GM12878 (cell line): ENCODE measurements at regions not wholly inside any gene's neighbourhood (a gene's known extent, or its start where the extent isn't known, plus 50 kb on each side); places are given as distances from the start of the nearest gene placed in this dataset.

Experiments used
- ATAC-seq: fragments of 200-7000 bp; cut with Tn5 transposase; 3 replicates; pipeline ENCODE4 v1.9.1; 2020; ENCODE audit warnings: mild to moderate bottlenecking, moderate library complexity
- BruUV-seq: library from RNA; stranded (reverse); fragments of 400-500 nt; replicated peaks from 2 replicates; lab custom pipeline; 2021; lab: Mats Ljungman, UMichigan
- CTCF ChIA-PET: fragments of 300-600 bp; sonication (Branson Sonifier 250); formaldehyde crosslinking; extraction: SDS; loops from one replicate; lab custom pipeline; 2021; ENCODE audit warnings: inconsistent platforms; lab: Yijun Ruan, JAX
- POLR2A ChIA-PET: fragments of 350-600 bp; formaldehyde crosslinking; extraction: SDS; loops from one replicate; lab custom pipeline; 2021; ENCODE audit warnings: inconsistent platforms; lab: Charles Lee
- RAD21 ChIA-PET: fragments of 300-600 bp; sonication (Branson Sonifier 250); formaldehyde crosslinking; loops from one replicate; lab custom pipeline; 2023; ENCODE audit warnings: antibody characterized with exemption; ENCODE audit not compliant: unreplicated experiment; lab: Charles Lee
- SMC1A ChIA-PET: fragments of 300-600 bp; sonication (Branson Sonifier 250); formaldehyde crosslinking; loops from one replicate; lab custom pipeline; 2023; ENCODE audit not compliant: unreplicated experiment, uncharacterized antibody; lab: Charles Lee
- DNase-seq: peaks from one replicate; pipeline ENCODE4 v3.0.0-alpha.2; 2011; ENCODE audit warnings: low read depth, low spot score
- FAIRE-seq: peaks from 3 replicates; lab custom pipeline; 2011; peaks lifted over from hg19 to GRCh38; lab: Jason Lieb, UNC
- H2AFZ ChIP-seq: 2 replicates; pipeline ENCODE4 v1.6.0; 2011; ENCODE audit warnings: low read depth, low read length, control low read depth; ENCODE audit not compliant: control insufficient read depth
- H3K27ac ChIP-seq: 2 replicates; pipeline ENCODE4 v1.5.1; 2011; ENCODE audit warnings: control low read depth; ENCODE audit not compliant: control insufficient read depth, insufficient read depth
- H3K27me3 ChIP-seq, 2 experiments: replicated peaks in 1 of 2; 2 replicates each; pipeline versions ENCODE4 v1.6.0 to v1.6.1; 2011; ENCODE audit warnings: low read length in 1 of 2; ENCODE audit not compliant: control insufficient read depth in 2 of 2, insufficient read depth in 2 of 2
- H3K36me3 ChIP-seq, 2 experiments: 2 replicates each; pipeline ENCODE4 v1.5.1; 2011; ENCODE audit warnings: low read length in 1 of 2; ENCODE audit not compliant: control insufficient read depth in 2 of 2, insufficient read depth in 2 of 2
- H3K4me1 ChIP-seq: 2 replicates; pipeline ENCODE4 v1.6.1; 2011; ENCODE audit warnings: mild to moderate bottlenecking, low read length, moderate library complexity, mixed read lengths; ENCODE audit not compliant: control insufficient read depth, insufficient read depth
- H3K4me2 ChIP-seq: 2 replicates; pipeline ENCODE4 v1.6.0; 2011; ENCODE audit warnings: control low read depth; ENCODE audit not compliant: control insufficient read depth, insufficient read depth
- H3K4me3 ChIP-seq: fragments of 200-600 bp; sonication (generic); 2 replicates; pipeline ENCODE4 v1.5.1; 2016
- H3K79me2 ChIP-seq: 2 replicates; pipeline ENCODE4 v1.6.0; 2011; ENCODE audit warnings: low read length; ENCODE audit not compliant: control insufficient read depth, insufficient read depth
- H3K9ac ChIP-seq: 2 replicates; pipeline ENCODE4 v1.8.0; 2011; ENCODE audit warnings: low read length, control low read depth, mixed read lengths; ENCODE audit not compliant: control insufficient read depth, insufficient read depth
- H3K9me3 ChIP-seq: replicated peaks from 3 replicates; pipeline ENCODE4 v1.5.1; 2011; ENCODE audit warnings: mild to moderate bottlenecking, low read length; ENCODE audit not compliant: control insufficient read depth, insufficient read depth
- H4K20me1 ChIP-seq: 2 replicates; pipeline ENCODE4 v1.6.0; 2011; ENCODE audit not compliant: control insufficient read depth, insufficient read depth
- ATF7 ChIP-seq: fragments of 450-650 bp; IDR thresholded peaks from 2 replicates; pipeline ENCODE4 v1.6.1; 2016; ENCODE audit warnings: low read depth, mild to moderate bottlenecking
- BCL11A ChIP-seq: IDR thresholded peaks from 2 replicates; pipeline ENCODE4 v1.6.1; 2011; ENCODE audit warnings: low read depth, low read length
- CREM ChIP-seq: IDR thresholded peaks from 2 replicates; pipeline ENCODE4 v1.6.1; 2014; ENCODE audit warnings: antibody characterized with exemption, low read depth
- GATAD2B ChIP-seq: fragments of 450-650 bp; conservative IDR thresholded peaks from 2 replicates; pipeline ENCODE4 v1.6.1; 2017; ENCODE audit warnings: low read depth, mild to moderate bottlenecking, moderate library complexity
- IRF4 ChIP-seq: IDR thresholded peaks from 2 replicates; pipeline ENCODE4 v1.6.1; 2011; ENCODE audit warnings: low read depth, low read length
- RELB ChIP-seq: fragments of 450-650 bp; IDR thresholded peaks from 2 replicates; pipeline ENCODE4 v1.6.1; 2017; ENCODE audit warnings: low read depth, mild to moderate bottlenecking, moderate library complexity
- SMC3 ChIP-seq: IDR thresholded peaks from 2 replicates; pipeline ENCODE4 v1.6.1; 2011; ENCODE audit warnings: low read length, improper control_type of control experiment, borderline replicate concordance
- SREBF2 ChIP-seq: IDR thresholded peaks from 2 replicates; pipeline ENCODE4 v1.6.1; 2012; ENCODE audit warnings: mild to moderate bottlenecking, low read length
- TAF1 ChIP-seq: IDR thresholded peaks from 2 replicates; pipeline ENCODE4 v1.6.1; 2011; ENCODE audit warnings: mild to moderate bottlenecking, low read depth, low read length, borderline replicate concordance
- YY1 ChIP-seq: IDR thresholded peaks from 2 replicates; pipeline ENCODE4 v1.6.1; 2011; ENCODE audit warnings: low read depth, mild to moderate bottlenecking, low read length
- ZNF274 ChIP-seq: IDR thresholded peaks from one replicate; pipeline ENCODE4 v1.8.0; 2011; ENCODE audit not compliant: insufficient read length, insufficient read depth
- WGBS: methylation state at CpG from one replicate; pipeline ENCODE4 v1.1.6; 2016; ENCODE audit warnings: low lambda C conversion rate; ENCODE audit not compliant: insufficient replicate concordance, insufficient coverage; ENCODE audit errors: missing lambda C conversion rate; 5-methylcytosine and 5-hydroxymethylcytosine counted together
- in situ Hi-C: fragments of 300-500 bp; cut with MboI; formaldehyde crosslinking; loops from 9 replicates; pipeline ENCODE4 v1.14.3; 2018; ENCODE audit warnings: mixed read lengths
- intact Hi-C: fragments of 100-400 bp; cut with micrococcal nuclease; formaldehyde crosslinking; loops from one replicate; pipeline ENCODE4 v1.14.2; 2022; ENCODE audit not compliant: unreplicated experiment

- ChIA-PET POLR2A (no interaction called here), RAD21 (no interaction called here), CTCF (no interaction called here), SMC1A (no interaction called here)
- H3K27ac ChIP-seq: no peak overlapping the region
- intact Hi-C loops (no loop called here), in situ Hi-C loops (no loop called here)
- no peaks in the 10 kb centered on the region for H4K20me1 ChIP-seq
- WGBS: 30% methylated on average over 7 of the region's 7 CpGs
- peaks cover 3% of the 10 kb centered on the region; the same call in 2 of the 3 replicates for H3K9me3 ChIP-seq
- H3K36me3 ChIP-seq: no peaks in the 10 kb centered on the region
- H2AFZ ChIP-seq: no peak overlapping the region
- no peaks in the 10 kb centered on the region for H3K4me1 ChIP-seq
- FAIRE-seq (no peak), ATAC-seq (no peak), DNase-seq (no peak)
- no peaks in the 10 kb centered on the region; a peak in 1 of 4 replicates for H3K27me3 ChIP-seq
- BruUV-seq: no TSS peak
- no peak overlapping the region for H3K4me2 ChIP-seq
- H3K79me2 ChIP-seq: no peaks in the 10 kb centered on the region
- no peak overlapping the region for H3K4me3 ChIP-seq
- TF ChIP-seq ZNF274 (no peak), SMC3 (no peak), SREBF2 (no peak), BCL11A (no peak), TAF1 (no peak), GATAD2B (no peak), RELB (no peak), YY1 (no peak), ATF7 (no peak), CREM (no peak), IRF4 (no peak)
- H3K9ac ChIP-seq: no peak overlapping the region
These were observed 99.6 kb downstream of the KCNF1 start for GRCh38 chr2:11011359-11011758.
